Caco-2 (cell line): ENCODE measurements at regions not wholly inside any gene's neighbourhood (a gene's known extent, or its start where the extent isn't known, plus 50 kb on each side); places are given as distances from the start of the nearest gene placed in this dataset.

ENCODE experiments used
- BruUV-seq: library from RNA; stranded (reverse); fragments of 400-500 nt; replicated peaks from 2 replicates; lab custom pipeline; 2021; lab: Mats Ljungman, UMichigan
- CTCF ChIA-PET: fragments of 300-600 bp; sonication (Branson Sonifier 250); formaldehyde crosslinking; loops from one replicate; lab custom pipeline; 2022; ENCODE audit warnings: antibody characterized with exemption; lab: Charles Lee
- POLR2A ChIA-PET: fragments of 300-600 bp; sonication (Branson Sonifier 250); formaldehyde crosslinking; loops from one replicate; lab custom pipeline; 2022; ENCODE audit warnings: antibody characterized with exemption; lab: Charles Lee
- DNase-seq, 2 experiments: peaks; one replicate each; pipeline versions ENCODE4 v3.0.0 to v3.0.0-alpha.2; 2020 to 2022
- H3K27me3 ChIP-seq: replicated peaks from 2 replicates; pipeline ENCODE4 v1.6.0; 2011; ENCODE audit warnings: low read length; ENCODE audit not compliant: control insufficient read depth, insufficient read depth
- H3K36me3 ChIP-seq: 2 replicates; pipeline ENCODE4 v1.5.1; 2011; ENCODE audit warnings: low read length; ENCODE audit not compliant: control insufficient read depth, insufficient read depth
- H3K4me1 ChIP-seq: fragments of 250-450 bp; sonication (Bioruptor Pico); 2 replicates; pipeline ENCODE4 v1.5.1; 2020; ENCODE audit warnings: mild to moderate bottlenecking
- H3K4me3 ChIP-seq: 2 replicates; pipeline ENCODE4 v1.5.1; 2011; ENCODE audit warnings: low read depth, mild to moderate bottlenecking, control low read depth, low read length
- H3K9me3 ChIP-seq: fragments of 250-450 bp; sonication (Bioruptor Pico); 2 replicates; pipeline ENCODE4 v1.5.1; 2020; ENCODE audit warnings: mild to moderate bottlenecking, moderate library complexity
- H3K27ac Mint-ChIP-seq: one replicate; pipeline ENCODE4 v1.8.0; 2022; ENCODE audit warnings: mixed read lengths; ENCODE audit not compliant: unreplicated experiment
- H3K27me3 Mint-ChIP-seq: one replicate; pipeline ENCODE4 v1.8.0; 2022; ENCODE audit warnings: mixed read lengths; ENCODE audit not compliant: insufficient read depth, unreplicated experiment
- H3K36me3 Mint-ChIP-seq: one replicate; pipeline ENCODE4 v1.8.0; 2022; ENCODE audit warnings: mild to moderate bottlenecking, mixed read lengths; ENCODE audit not compliant: insufficient read depth, unreplicated experiment
- H3K4me1 Mint-ChIP-seq: one replicate; pipeline ENCODE4 v1.8.0; 2022; ENCODE audit warnings: low read depth, mixed read lengths; ENCODE audit not compliant: unreplicated experiment
- H3K4me3 Mint-ChIP-seq: one replicate; pipeline ENCODE4 v1.8.0; 2022; ENCODE audit warnings: mild to moderate bottlenecking, moderate library complexity, mixed read lengths; ENCODE audit not compliant: unreplicated experiment
- H3K9me3 Mint-ChIP-seq: one replicate; pipeline ENCODE4 v1.8.0; 2022; ENCODE audit warnings: mixed read lengths; ENCODE audit not compliant: unreplicated experiment
- CTCF ChIP-seq, 2 experiments: fragments of 200-600 bp in 1 of 2; IDR thresholded peaks; 1 replicate in 1 of 2; 2 replicates in 1 of 2; pipeline versions ENCODE4 v1.5.1 to v1.8.0; 2011 to 2022; ENCODE audit warnings: antibody characterized with exemption in 1 of 2, control low read depth in 1 of 2, inconsistent platforms in 1 of 2, low read depth in 1 of 2, low read length in 1 of 2, mild to moderate bottlenecking in 1 of 2, moderate library complexity in 1 of 2; ENCODE audit not compliant: insufficient read depth in 1 of 2, severe bottlenecking in 1 of 2, unreplicated experiment in 1 of 2
- intact Hi-C: fragments of 100-400 bp; cut with micrococcal nuclease; formaldehyde crosslinking; loops from one replicate; pipeline ENCODE4 v1.10.0; 2022; ENCODE audit not compliant: unreplicated experiment

GRCh38 chr5:41656597-41656996 lies 146.2 kb upstream of the PLCXD3 start:
- H3K36me3 ChIP-seq = no peaks in the 10 kb centered on the region
- no TSS peak for BruUV-seq
- H3K9me3 ChIP-seq = no peaks in the 10 kb centered on the region
- no peaks in the 10 kb centered on the region for H3K36me3 Mint-ChIP-seq
- intact Hi-C loops = no loop called here
- CTCF ChIA-PET = no interaction called here
- no peak for TF ChIP-seq CTCF (IDR thresholded peaks at IDR 0.05; ENCODE audit: insufficient read depth in 1 of 2, low read depth in 1 of 2, low read length in 1 of 2, severe bottlenecking in 1 of 2, unreplicated experiment in 1 of 2)
- no peaks in the 10 kb centered on the region for H3K4me1 ChIP-seq
- no peak for DNase-seq
- no peak overlapping the region for H3K4me3 Mint-ChIP-seq
- POLR2A ChIA-PET = no interaction called here
- H3K4me3 ChIP-seq = no peak overlapping the region
- H3K27ac Mint-ChIP-seq = no peak overlapping the region
- no peaks in the 10 kb centered on the region for H3K27me3 ChIP-seq
- H3K4me1 Mint-ChIP-seq = no peaks in the 10 kb centered on the region
- no peaks in the 10 kb centered on the region for H3K9me3 Mint-ChIP-seq
- no peaks in the 10 kb centered on the region for H3K27me3 Mint-ChIP-seq

DNA sequence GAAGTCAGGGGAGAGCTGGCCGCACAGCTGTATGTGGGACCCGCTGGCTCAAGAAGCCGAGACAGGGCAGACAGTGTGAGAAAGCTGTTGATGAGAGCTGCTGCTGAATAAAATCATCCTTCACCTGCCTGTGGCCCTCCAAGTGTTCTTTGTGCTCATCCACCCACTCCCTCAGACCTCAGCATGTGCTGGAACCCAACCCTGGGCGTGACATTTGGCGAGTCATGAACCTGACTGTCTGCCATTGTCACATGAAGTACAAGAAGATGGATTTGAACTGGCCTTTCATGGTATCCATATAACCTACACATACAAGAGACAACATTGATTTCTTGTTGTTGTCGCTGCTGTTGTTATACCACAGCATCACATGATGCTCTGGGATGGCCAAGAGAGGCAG lies 139.7 kb upstream of the PLCXD3 start:
- H3K4me3 Mint-ChIP-seq = no peak overlapping the region
- no peaks in the 10 kb centered on the region for H3K9me3 Mint-ChIP-seq
- H3K27ac Mint-ChIP-seq = no peak overlapping the region
- intact Hi-C loops = no loop called here
- H3K36me3 Mint-ChIP-seq = no peaks in the 10 kb centered on the region
- H3K4me1 Mint-ChIP-seq = no peaks in the 10 kb centered on the region
- no peak for DNase-seq
- CTCF ChIA-PET = no interaction called here
- H3K27me3 Mint-ChIP-seq = no peaks in the 10 kb centered on the region
- Histone ChIP-seq H3K27me3 (no peaks in the 10 kb centered on the region), H3K9me3 (no peaks in the 10 kb centered on the region), H3K4me1 (no peaks in the 10 kb centered on the region), H3K4me3 (no peak overlapping the region), H3K36me3 (no peaks in the 10 kb centered on the region)
- no peak for TF ChIP-seq CTCF (IDR thresholded peaks at IDR 0.05; ENCODE audit: insufficient read depth in 1 of 2, low read depth in 1 of 2, low read length in 1 of 2, severe bottlenecking in 1 of 2, unreplicated experiment in 1 of 2)
- POLR2A ChIA-PET = no interaction called here
- no TSS peak for BruUV-seq

DNA sequence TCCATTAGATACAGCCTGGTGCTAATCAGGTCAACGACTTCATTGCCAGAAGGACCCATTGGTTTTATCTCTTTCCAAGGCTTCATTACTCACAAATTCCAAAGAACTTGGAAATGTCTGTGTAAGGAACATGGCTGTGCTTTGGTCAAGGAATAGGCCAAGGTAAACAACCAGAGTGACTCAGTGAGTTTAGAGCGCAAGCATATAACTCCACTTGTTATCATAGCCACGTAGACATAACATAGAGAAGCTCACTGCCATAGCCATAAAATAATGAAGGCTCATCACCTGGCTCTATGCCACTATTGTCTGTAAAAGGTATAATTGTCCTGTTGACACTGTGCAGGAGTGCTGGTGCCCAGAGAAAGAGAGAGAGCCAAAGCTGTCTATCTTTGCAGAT lies 139.3 kb upstream of the PLCXD3 start:
- POLR2A ChIA-PET = no interaction called here
- Mint-ChIP-seq H3K27ac (no peak overlapping the region), H3K36me3 (no peaks in the 10 kb centered on the region), H3K27me3 (no peaks in the 10 kb centered on the region), H3K4me1 (no peaks in the 10 kb centered on the region), H3K9me3 (no peaks in the 10 kb centered on the region), H3K4me3 (no peak overlapping the region)
- no peaks in the 10 kb centered on the region for H3K36me3 ChIP-seq
- CTCF ChIA-PET = no interaction called here
- no peak overlapping the region for H3K4me3 ChIP-seq
- no peaks in the 10 kb centered on the region for H3K4me1 ChIP-seq
- no peak for TF ChIP-seq CTCF (IDR thresholded peaks at IDR 0.05; ENCODE audit: insufficient read depth in 1 of 2, low read depth in 1 of 2, low read length in 1 of 2, severe bottlenecking in 1 of 2, unreplicated experiment in 1 of 2)
- no peaks in the 10 kb centered on the region for H3K27me3 ChIP-seq
- no peaks in the 10 kb centered on the region for H3K9me3 ChIP-seq
- BruUV-seq = no TSS peak
- no peak for DNase-seq
- intact Hi-C loops = no loop called here
